ENCODE measurements at regions not wholly inside any gene's neighbourhood (a gene's known extent, or its start where the extent isn't known, plus 50 kb on each side); places are given as distances from the start of the nearest gene placed in this dataset.
A peak's percentile ranks its signal among the peaks of the same experiment; 100 is the strongest.

GRCh38 chr2:128662051-128662471 is 343.4 kb upstream of the HS6ST1 start:
- peaks cover 9% of the 10 kb centered on the region for H3K27me3 Mint-ChIP-seq (ENCODE audit: unreplicated experiment)
- TF ChIP-seq, protein P1, sequence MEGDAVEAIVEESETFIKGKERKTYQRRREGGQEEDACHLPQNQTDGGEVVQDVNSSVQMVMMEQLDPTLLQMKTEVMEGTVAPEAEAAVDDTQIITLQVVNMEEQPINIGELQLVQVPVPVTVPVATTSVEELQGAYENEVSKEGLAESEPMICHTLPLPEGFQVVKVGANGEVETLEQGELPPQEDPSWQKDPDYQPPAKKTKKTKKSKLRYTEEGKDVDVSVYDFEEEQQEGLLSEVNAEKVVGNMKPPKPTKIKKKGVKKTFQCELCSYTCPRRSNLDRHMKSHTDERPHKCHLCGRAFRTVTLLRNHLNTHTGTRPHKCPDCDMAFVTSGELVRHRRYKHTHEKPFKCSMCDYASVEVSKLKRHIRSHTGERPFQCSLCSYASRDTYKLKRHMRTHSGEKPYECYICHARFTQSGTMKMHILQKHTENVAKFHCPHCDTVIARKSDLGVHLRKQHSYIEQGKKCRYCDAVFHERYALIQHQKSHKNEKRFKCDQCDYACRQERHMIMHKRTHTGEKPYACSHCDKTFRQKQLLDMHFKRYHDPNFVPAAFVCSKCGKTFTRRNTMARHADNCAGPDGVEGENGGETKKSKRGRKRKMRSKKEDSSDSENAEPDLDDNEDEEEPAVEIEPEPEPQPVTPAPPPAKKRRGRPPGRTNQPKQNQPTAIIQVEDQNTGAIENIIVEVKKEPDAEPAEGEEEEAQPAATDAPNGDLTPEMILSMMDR (IDR thresholded peaks at IDR 0.05; ENCODE audit: partially characterized antibody, unreplicated experiment) = no peak
- DNase-seq = peak; percentile 4
- H3K36me3 Mint-ChIP-seq (ENCODE audit: unreplicated experiment) = peaks cover 13% of the 10 kb centered on the region
- peaks cover 5% of the 10 kb centered on the region for H3K9me3 Mint-ChIP-seq (ENCODE audit: unreplicated experiment)
- H3K4me3 Mint-ChIP-seq (ENCODE audit: unreplicated experiment) = no peak overlapping the region
- peaks cover 21% of the 10 kb centered on the region for H3K4me1 Mint-ChIP-seq (ENCODE audit: low read depth, unreplicated experiment)
- no peak overlapping the region for H3K27ac Mint-ChIP-seq (ENCODE audit: unreplicated experiment)

GRCh38 chr2:128663371-128664050 is 344.8 kb upstream of the HS6ST1 start:
- Mint-ChIP-seq H3K27me3 (ENCODE audit: unreplicated experiment) (peaks cover 9% of the 10 kb centered on the region), H3K9me3 (ENCODE audit: unreplicated experiment) (peaks cover 7% of the 10 kb centered on the region), H3K36me3 (ENCODE audit: unreplicated experiment) (peaks cover 15% of the 10 kb centered on the region), H3K4me3 (ENCODE audit: unreplicated experiment) (no peak overlapping the region), H3K27ac (ENCODE audit: unreplicated experiment) (peak overlapping the region; percentile 37), H3K4me1 (ENCODE audit: low read depth, unreplicated experiment) (peaks cover 25% of the 10 kb centered on the region)
- TF ChIP-seq, protein P1 (IDR thresholded peaks at IDR 0.05; ENCODE audit: partially characterized antibody, unreplicated experiment) = no peak
- peak; percentile 5 for DNase-seq

DNA sequence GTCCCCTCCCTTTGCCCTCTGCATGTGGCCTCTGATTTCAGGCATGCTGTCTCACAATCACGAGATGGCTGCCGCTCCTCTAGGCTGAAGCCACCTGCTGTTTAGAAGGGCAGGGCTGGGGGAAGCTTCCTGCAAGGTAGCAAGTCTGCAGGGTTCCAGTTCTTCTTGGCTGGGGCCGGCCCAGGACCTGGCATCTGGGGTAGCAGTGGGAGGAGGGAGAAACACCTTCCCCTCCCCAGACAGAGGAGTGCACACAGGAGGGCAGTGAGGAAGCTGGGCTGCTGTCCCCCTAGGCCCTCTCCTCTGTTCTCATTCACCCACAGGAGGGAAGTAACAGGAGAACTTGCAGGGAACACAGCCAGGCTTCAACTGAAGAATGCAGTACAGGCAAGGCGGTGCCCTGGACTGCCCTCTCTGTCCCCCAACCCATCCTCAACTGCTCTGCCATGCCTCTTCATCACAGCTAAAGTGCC is 345.9 kb upstream of the HS6ST1 start:
- Mint-ChIP-seq H3K4me1 (ENCODE audit: low read depth, unreplicated experiment) (peaks cover 25% of the 10 kb centered on the region), H3K9me3 (ENCODE audit: unreplicated experiment) (peaks cover 7% of the 10 kb centered on the region), H3K27me3 (ENCODE audit: unreplicated experiment) (peaks cover 9% of the 10 kb centered on the region), H3K27ac (ENCODE audit: unreplicated experiment) (peak overlapping the region; percentile 67), H3K36me3 (ENCODE audit: unreplicated experiment) (peaks cover 15% of the 10 kb centered on the region), H3K4me3 (ENCODE audit: unreplicated experiment) (no peak overlapping the region)
- peak; percentile 17 for DNase-seq
- TF ChIP-seq, protein P1 (IDR thresholded peaks at IDR 0.05; ENCODE audit: partially characterized antibody, unreplicated experiment) = no peak

DNA sequence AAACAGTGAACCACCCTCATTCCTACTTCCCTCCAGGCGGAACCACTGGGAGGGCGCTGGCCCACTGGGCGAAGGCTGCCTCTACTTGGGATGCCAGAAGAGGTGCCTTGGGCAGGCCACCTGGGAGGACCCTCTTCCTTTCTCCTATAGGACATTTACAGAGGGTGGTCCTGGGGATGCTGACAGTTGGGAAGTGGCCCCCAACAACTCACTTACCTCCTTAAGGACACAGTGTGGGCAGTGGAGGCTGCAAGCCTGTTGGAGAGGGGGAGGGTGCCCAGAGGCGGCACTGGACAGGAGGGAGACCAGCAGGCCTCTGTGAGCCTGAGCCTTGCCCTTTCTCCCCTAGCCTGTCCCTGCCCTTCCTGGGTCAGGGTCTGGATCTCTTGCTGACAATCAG is 346.4 kb upstream of the HS6ST1 start:
- Mint-ChIP-seq H3K4me1 (ENCODE audit: low read depth, unreplicated experiment) (peaks cover 28% of the 10 kb centered on the region), H3K4me3 (ENCODE audit: unreplicated experiment) (no peak overlapping the region), H3K27ac (ENCODE audit: unreplicated experiment) (peak overlapping the region; percentile 67), H3K9me3 (ENCODE audit: unreplicated experiment) (peaks cover 7% of the 10 kb centered on the region), H3K27me3 (ENCODE audit: unreplicated experiment) (peaks cover 9% of the 10 kb centered on the region), H3K36me3 (ENCODE audit: unreplicated experiment) (peaks cover 13% of the 10 kb centered on the region)
- peak; percentile 6 for DNase-seq
- TF ChIP-seq, protein P1 (IDR thresholded peaks at IDR 0.05; ENCODE audit: partially characterized antibody, unreplicated experiment) = no peak

GRCh38 chr2:128666596-128666995 is 347.9 kb upstream of the HS6ST1 start:
- H3K4me3 Mint-ChIP-seq (ENCODE audit: unreplicated experiment) = peak overlapping the region; percentile 64
- H3K27ac Mint-ChIP-seq (ENCODE audit: unreplicated experiment) = peak overlapping the region; percentile 52
- peaks cover 9% of the 10 kb centered on the region for H3K27me3 Mint-ChIP-seq (ENCODE audit: unreplicated experiment)
- peaks cover 27% of the 10 kb centered on the region for H3K4me1 Mint-ChIP-seq (ENCODE audit: low read depth, unreplicated experiment)
- H3K9me3 Mint-ChIP-seq (ENCODE audit: unreplicated experiment) = peaks cover 7% of the 10 kb centered on the region
- DNase-seq = no peak
- TF ChIP-seq, protein P1 (IDR thresholded peaks at IDR 0.05; ENCODE audit: partially characterized antibody, unreplicated experiment) = no peak
- peaks cover 13% of the 10 kb centered on the region for H3K36me3 Mint-ChIP-seq (ENCODE audit: unreplicated experiment)

Data from glutamatergic neuron (in vitro differentiated cells).